IMR-90 (cell line): ENCODE measurements at regions not wholly inside any gene's neighbourhood (a gene's known extent, or its start where the extent isn't known, plus 50 kb on each side); places are given as distances from the start of the nearest gene placed in this dataset.
A peak's percentile ranks its signal among the peaks of the same experiment; 100 is the strongest.

Experiments used
- ATAC-seq: fragments of 200-7000 bp; cut with Tn5 transposase; 2 replicates; pipeline ENCODE4 v1.9.1; 2020; ENCODE audit warnings: low read depth, mild to moderate bottlenecking, moderate library complexity
- BruUV-seq: library from RNA; stranded (reverse); fragments of 400-500 nt; replicated peaks from 2 replicates; lab custom pipeline; 2021; lab: Mats Ljungman, UMichigan
- CTCF ChIA-PET: fragments of 300-600 bp; formaldehyde crosslinking; extraction: SDS; loops from one replicate; lab custom pipeline; 2021; ENCODE audit warnings: antibody characterized with exemption; lab: Yijun Ruan, JAX
- POLR2A ChIA-PET: fragments of 300-600 bp; sonication (Branson Sonifier 250); formaldehyde crosslinking; loops from one replicate; lab custom pipeline; 2022; ENCODE audit warnings: antibody characterized with exemption; ENCODE audit not compliant: unreplicated experiment; lab: Charles Lee
- DNase-seq: peaks from one replicate; pipeline ENCODE4 v3.0.0; 2013
- H2AFZ ChIP-seq: replicated peaks from 2 replicates; pipeline ENCODE3; 2013; ENCODE audit warnings: low read length, mild to moderate bottlenecking; ENCODE audit not compliant: poor library complexity
- H2AK5ac ChIP-seq: 2 replicates; pipeline ENCODE4 v1.6.1; 2013; ENCODE audit warnings: low read depth, low read length, inconsistent platforms
- H2AK9ac ChIP-seq: replicated peaks from 2 replicates; pipeline ENCODE3; 2013; ENCODE audit warnings: mild to moderate bottlenecking, low read depth, low read length, moderate library complexity; ENCODE audit not compliant: poor library complexity
- H2BK120ac ChIP-seq: 2 replicates; pipeline ENCODE4 v1.6.1; 2013; ENCODE audit warnings: low read depth, low read length, inconsistent platforms
- H2BK15ac ChIP-seq: 3 replicates; pipeline ENCODE4 v1.6.1; 2013; ENCODE audit warnings: low read depth, low read length, inconsistent platforms
- H2BK20ac ChIP-seq: 2 replicates; pipeline ENCODE4 v1.6.1; 2013; ENCODE audit warnings: low read depth, mild to moderate bottlenecking, inconsistent platforms, low read length, moderate library complexity
- H2BK5ac ChIP-seq: 2 replicates; pipeline ENCODE4 v1.6.1; 2013; ENCODE audit warnings: mild to moderate bottlenecking, low read depth, low read length, inconsistent platforms; ENCODE audit not compliant: poor library complexity, severe bottlenecking
- H3K14ac ChIP-seq: replicated peaks from 2 replicates; pipeline ENCODE4 v1.6.1; 2013; ENCODE audit warnings: low read depth, low read length, inconsistent platforms
- H3K18ac ChIP-seq: 2 replicates; pipeline ENCODE4 v1.6.1; 2013; ENCODE audit warnings: low read depth, low read length, control low read depth
- H3K23ac ChIP-seq: 2 replicates; pipeline ENCODE4 v1.6.1; 2013; ENCODE audit warnings: low read depth, low read length, inconsistent platforms
- H3K27ac ChIP-seq: 2 replicates; pipeline ENCODE4 v1.5.1; 2013; ENCODE audit warnings: mild to moderate bottlenecking, control low read depth, low read length; ENCODE audit not compliant: insufficient read depth
- H3K27me3 ChIP-seq: 2 replicates; pipeline ENCODE4 v1.6.1; 2013; ENCODE audit warnings: low read length; ENCODE audit not compliant: control insufficient read depth, insufficient read depth
- H3K36me3 ChIP-seq: 2 replicates; pipeline ENCODE4 v1.6.1; 2013; ENCODE audit warnings: low read length, mixed read lengths; ENCODE audit not compliant: control insufficient read depth, insufficient read depth
- H3K4ac ChIP-seq: 2 replicates; pipeline ENCODE4 v1.6.1; 2013; ENCODE audit warnings: low read depth, low read length, inconsistent platforms
- H3K4me1 ChIP-seq: 2 replicates; pipeline ENCODE4 v1.6.1; 2013; ENCODE audit warnings: low read length, mixed read lengths; ENCODE audit not compliant: control insufficient read depth, insufficient read depth
- H3K4me2 ChIP-seq: 2 replicates; pipeline ENCODE4 v1.6.1; 2013; ENCODE audit warnings: low read depth, mild to moderate bottlenecking, control low read depth, low read length, moderate library complexity
- H3K4me3 ChIP-seq: 2 replicates; pipeline ENCODE4 v1.5.1; 2013; ENCODE audit warnings: low read depth, mild to moderate bottlenecking, control low read depth, low read length, moderate library complexity; ENCODE audit not compliant: insufficient read depth
- H3K56ac ChIP-seq: 2 replicates; pipeline ENCODE4 v1.6.1; 2013; ENCODE audit warnings: low read length, inconsistent platforms; ENCODE audit not compliant: insufficient read depth; ENCODE audit errors: extremely low read depth
- H3K79me1 ChIP-seq, 2 experiments: 2 replicates each; pipeline ENCODE4 v1.6.1; 2013; ENCODE audit warnings: low read length in 2 of 2, inconsistent platforms in 1 of 2, low read depth in 1 of 2
- H3K9ac ChIP-seq: 2 replicates; pipeline ENCODE4 v1.6.1; 2013; ENCODE audit warnings: low read depth, low read length, control low read depth
- H3K9me1 ChIP-seq: 2 replicates; pipeline ENCODE4 v1.6.1; 2013; ENCODE audit warnings: low read length, inconsistent platforms; ENCODE audit not compliant: insufficient read depth
- H3K9me3 ChIP-seq: 2 replicates; pipeline ENCODE4 v1.6.1; 2013; ENCODE audit warnings: low read length; ENCODE audit not compliant: control insufficient read depth, insufficient read depth
- H4K20me1 ChIP-seq: 2 replicates; pipeline ENCODE4 v1.6.1; 2013; ENCODE audit warnings: low read length, inconsistent platforms; ENCODE audit not compliant: insufficient read depth
- H4K5ac ChIP-seq: 2 replicates; pipeline ENCODE4 v1.6.1; 2013; ENCODE audit warnings: mild to moderate bottlenecking, low read depth, low read length, control low read depth
- H4K8ac ChIP-seq, 2 experiments: 2 replicates each; pipeline ENCODE4 v1.6.1; 2013; ENCODE audit warnings: low read depth in 2 of 2, low read length in 2 of 2, control low read depth in 1 of 2, inconsistent platforms in 1 of 2
- H4K91ac ChIP-seq: 2 replicates; pipeline ENCODE4 v1.6.1; 2013; ENCODE audit warnings: low read depth, low read length, inconsistent platforms; ENCODE audit not compliant: insufficient read depth
- CEBPB ChIP-seq: IDR thresholded peaks from 2 replicates; pipeline ENCODE4 v1.6.1; 2012; ENCODE audit warnings: low read depth, low read length, improper control_type of control experiment
- CHD1 ChIP-seq: IDR thresholded peaks from 2 replicates; pipeline ENCODE4 v1.6.1; 2012; ENCODE audit warnings: low read depth, low read length, improper control_type of control experiment
- MAZ ChIP-seq: IDR thresholded peaks from 2 replicates; pipeline ENCODE4 v1.6.1; 2012; ENCODE audit warnings: low read depth, mild to moderate bottlenecking, low read length, improper control_type of control experiment, moderate library complexity, borderline replicate concordance
- NFE2L2 ChIP-seq: fragments of 150-350 bp; IDR thresholded peaks from 2 replicates; pipeline ENCODE4 v1.6.1; 2016; ENCODE audit warnings: low read depth, mild to moderate bottlenecking, low read length
- POLR2A ChIP-seq: IDR thresholded peaks from 2 replicates; pipeline ENCODE4 v1.6.1; 2012; ENCODE audit warnings: mild to moderate bottlenecking, low read depth, low read length
- RAD21 ChIP-seq: IDR thresholded peaks from 2 replicates; pipeline ENCODE4 v1.6.1; 2012; ENCODE audit warnings: low read length, improper control_type of control experiment
- RCOR1 ChIP-seq: IDR thresholded peaks from 2 replicates; pipeline ENCODE4 v1.6.1; 2012; ENCODE audit warnings: mild to moderate bottlenecking, low read length, improper control_type of control experiment; ENCODE audit not compliant: insufficient replicate concordance
- WGBS, 2 experiments: methylation state at CpG; one replicate each; pipeline versions ENCODE4 v1.1.5 to v1.1.7; 2013; ENCODE audit warnings: missing lambda C conversion rate in 2 of 2; ENCODE audit not compliant: insufficient read length in 1 of 2; ENCODE audit errors: extremely low coverage in 2 of 2; 5-methylcytosine and 5-hydroxymethylcytosine counted together
- dilution Hi-C: fragments of 300-500 bp; cut with HindIII; formaldehyde crosslinking; loops from one replicate; pipeline ENCODE4 v1.14.3; 2018; ENCODE audit warnings: low sequenced_read_pairs; ENCODE audit not compliant: unreplicated experiment
- in situ Hi-C: fragments of 300-500 bp; cut with MboI; formaldehyde crosslinking; loops from 3 replicates; pipeline ENCODE4 v1.14.3; 2019; ENCODE audit warnings: low sequenced_read_pairs, inconsistent platforms, mixed read lengths
- intact Hi-C: fragments of 100-400 bp; cut with micrococcal nuclease; formaldehyde crosslinking; loops from 2 replicates; pipeline ENCODE4 v1.10.0; 2022
- TF ChIP-seq, protein P1 (sequence below): fragments of 150-350 bp; IDR thresholded peaks from 2 replicates; pipeline ENCODE4 v1.6.1; 2016; ENCODE audit warnings: low read depth, mild to moderate bottlenecking, low read length, moderate library complexity, borderline replicate concordance

- in situ Hi-C loops = no loop called here
- no peak overlapping the region for H2BK120ac ChIP-seq
- no peak overlapping the region for H3K14ac ChIP-seq
- H4K5ac ChIP-seq = no peak overlapping the region; the same call in 1 of the 2 replicates
- no peaks in the 10 kb centered on the region for H3K9me3 ChIP-seq
- H3K4me1 ChIP-seq = peaks cover 4% of the 10 kb centered on the region; the same call in 1 of the 2 replicates
- H2BK5ac ChIP-seq = peak overlapping the region; percentile 49
- H3K79me1 ChIP-seq = no peaks in the 10 kb centered on the region
- no peaks in the 10 kb centered on the region for H4K20me1 ChIP-seq
- POLR2A ChIA-PET = no interaction called here
- WGBS, 2 experiments = no CpG with 5 or more reads among the region's 3 CpGs
- H4K8ac ChIP-seq = no peak overlapping the region
- H3K9ac ChIP-seq = no peak overlapping the region
- no peak overlapping the region; the same call in 1 of the 2 replicates for H3K18ac ChIP-seq
- H3K56ac ChIP-seq = no peak overlapping the region
- no peak overlapping the region for H3K4me2 ChIP-seq
- no peak overlapping the region for H3K4me3 ChIP-seq
- H3K4ac ChIP-seq = no peak overlapping the region
- BruUV-seq = no TSS peak
- no peak overlapping the region for H3K27ac ChIP-seq
- no peaks in the 10 kb centered on the region for H3K36me3 ChIP-seq
- TF ChIP-seq POLR2A (no peak), NFE2L2 (no peak), RAD21 (no peak), CHD1 (no peak), CEBPB (no peak), RCOR1 (no peak), MAZ (no peak)
- TF ChIP-seq, protein P1, sequence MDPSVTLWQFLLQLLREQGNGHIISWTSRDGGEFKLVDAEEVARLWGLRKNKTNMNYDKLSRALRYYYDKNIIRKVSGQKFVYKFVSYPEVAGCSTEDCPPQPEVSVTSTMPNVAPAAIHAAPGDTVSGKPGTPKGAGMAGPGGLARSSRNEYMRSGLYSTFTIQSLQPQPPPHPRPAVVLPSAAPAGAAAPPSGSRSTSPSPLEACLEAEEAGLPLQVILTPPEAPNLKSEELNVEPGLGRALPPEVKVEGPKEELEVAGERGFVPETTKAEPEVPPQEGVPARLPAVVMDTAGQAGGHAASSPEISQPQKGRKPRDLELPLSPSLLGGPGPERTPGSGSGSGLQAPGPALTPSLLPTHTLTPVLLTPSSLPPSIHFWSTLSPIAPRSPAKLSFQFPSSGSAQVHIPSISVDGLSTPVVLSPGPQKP = no peak
- no peak overlapping the region for H2AFZ ChIP-seq
- intact Hi-C loops = no loop called here
- no peaks in the 10 kb centered on the region for H3K9me1 ChIP-seq
- no peaks in the 10 kb centered on the region for H3K27me3 ChIP-seq
- CTCF ChIA-PET = no interaction called here
- H2BK20ac ChIP-seq = no peak overlapping the region
- dilution Hi-C loops = no loop called here
- peak; percentile 28 for DNase-seq
- H2AK5ac ChIP-seq = no peak overlapping the region
- no peak overlapping the region for H2BK15ac ChIP-seq
- no peak for ATAC-seq
- H3K23ac ChIP-seq = no peak overlapping the region
- H2AK9ac ChIP-seq = no peak overlapping the region
- no peak overlapping the region for H4K91ac ChIP-seq
Measured at GRCh38 chr3:25894101-25894500, 104.2 kb downstream of the OXSM start.
